ENCODE measurements at regions not wholly inside any gene's neighbourhood (a gene's known extent, or its start where the extent isn't known, plus 50 kb on each side); places are given as distances from the start of the nearest gene placed in this dataset.

- TF ChIP-seq BRD9 (IDR thresholded peaks at IDR 0.05; ENCODE audit: low read depth, partially characterized antibody) = no peak
- TF ChIP-seq ZNF586 (CRISPR knock-in tag; conservative IDR thresholded peaks at IDR 0.05) = no peak
- TF ChIP-seq MAFG (tag; conservative IDR thresholded peaks at IDR 0.05) = no peak
- TF ChIP-seq ZNF583 (CRISPR knock-in tag; IDR thresholded peaks at IDR 0.05) = no peak
- TF ChIP-seq ZNF133 (CRISPR knock-in tag; IDR thresholded peaks at IDR 0.05) = no peak
- TF ChIP-seq NRF1 (conservative IDR thresholded peaks at IDR 0.05 in 1 of 2, IDR thresholded peaks at IDR 0.05 in 1 of 2) = no peak
- TF ChIP-seq TEAD2 (tag; IDR thresholded peaks at IDR 0.05) = no peak
- TF ChIP-seq ZNF778 (CRISPR knock-in tag; IDR thresholded peaks at IDR 0.05) = no peak
- TF ChIP-seq ERF (CRISPR knock-in tag; IDR thresholded peaks at IDR 0.05) = no peak
- TF ChIP-seq CAMTA2 (CRISPR knock-in tag; conservative IDR thresholded peaks at IDR 0.05) = no peak
- no peak for TF ChIP-seq ZNF318 (IDR thresholded peaks at IDR 0.05; ENCODE audit: borderline replicate concordance in 1 of 2, low read depth in 1 of 2)
Measured at GRCh38 chr10:44468525-44468924, 83.6 kb upstream of the CXCL12 start (continued).

Measured in K562 (cell line).